Inflammatory macrophage treated with lipopolysaccharide for 4 hours (primary cell): ENCODE measurements at regions not wholly inside any gene's neighbourhood (a gene's known extent, or its start where the extent isn't known, plus 50 kb on each side); places are given as distances from the start of the nearest gene placed in this dataset.

Experiments used
- DNase-seq: peaks from one replicate; pipeline ENCODE4 v3.0.0-alpha.2; 2020

- no peak for DNase-seq
Observed at GRCh38 chr3:168885028-168885427, 778.5 kb downstream of the MECOM start.

- DNase-seq: no peak
Observed at GRCh38 chr3:168884353-168884903, 779.1 kb downstream of the MECOM start.

GRCh38 chr3:168883145-168883544 lies 780.4 kb downstream of the MECOM start:
- no peak for DNase-seq

- DNase-seq: no peak
Observed at GRCh38 chr3:168881804-168882203, 781.7 kb downstream of the MECOM start.

GRCh38 chr3:168878655-168879054 lies 782.9 kb upstream of the GOLIM4 start:
- no peak for DNase-seq

- no peak for DNase-seq
Observed at GRCh38 chr3:168877899-168878298, 782.2 kb upstream of the GOLIM4 start.

- DNase-seq: no peak
Observed at GRCh38 chr3:168876346-168877035, 780.8 kb upstream of the GOLIM4 start.

GRCh38 chr3:168872826-168873225 lies 777.1 kb upstream of the GOLIM4 start:
- no peak for DNase-seq

- no peak for DNase-seq
Observed at GRCh38 chr3:168870892-168871291, 775.2 kb upstream of the GOLIM4 start.

GRCh38 chr3:168865022-168865551 lies 769.4 kb upstream of the GOLIM4 start:
- peak; percentile 8 for DNase-seq

- no peak for DNase-seq
Observed at GRCh38 chr3:168864107-168865021, 768.6 kb upstream of the GOLIM4 start.

GRCh38 chr3:168863561-168863960 lies 767.8 kb upstream of the GOLIM4 start:
- DNase-seq: no peak

- DNase-seq: no peak
Observed at GRCh38 chr3:168862466-168862865, 766.7 kb upstream of the GOLIM4 start.

- no peak for DNase-seq
Observed at GRCh38 chr3:168860592-168860991, 764.9 kb upstream of the GOLIM4 start.

- no peak for DNase-seq
Observed at GRCh38 chr3:168860028-168860427, 764.3 kb upstream of the GOLIM4 start.

GRCh38 chr3:168859574-168859973 lies 763.9 kb upstream of the GOLIM4 start:
- no peak for DNase-seq

- no peak for DNase-seq
Observed at GRCh38 chr3:168859143-168859542, 763.4 kb upstream of the GOLIM4 start.

GRCh38 chr3:168858327-168858726 lies 762.6 kb upstream of the GOLIM4 start:
- no peak for DNase-seq

- DNase-seq: no peak
Observed at GRCh38 chr3:168850109-168850508, 754.4 kb upstream of the GOLIM4 start.

- DNase-seq: peak; percentile 30
Observed at GRCh38 chr3:168847291-168847883, 751.7 kb upstream of the GOLIM4 start.

- no peak for DNase-seq
Observed at GRCh38 chr3:168844894-168845482, 749.3 kb upstream of the GOLIM4 start.

- no peak for DNase-seq
Observed at GRCh38 chr3:168844472-168844871, 748.7 kb upstream of the GOLIM4 start.

- DNase-seq: no peak
Observed at GRCh38 chr3:168843481-168843880, 747.8 kb upstream of the GOLIM4 start.
